ENCODE measurements at regions not wholly inside any gene's neighbourhood (a gene's known extent, or its start where the extent isn't known, plus 50 kb on each side); places are given as distances from the start of the nearest gene placed in this dataset.

DNA sequence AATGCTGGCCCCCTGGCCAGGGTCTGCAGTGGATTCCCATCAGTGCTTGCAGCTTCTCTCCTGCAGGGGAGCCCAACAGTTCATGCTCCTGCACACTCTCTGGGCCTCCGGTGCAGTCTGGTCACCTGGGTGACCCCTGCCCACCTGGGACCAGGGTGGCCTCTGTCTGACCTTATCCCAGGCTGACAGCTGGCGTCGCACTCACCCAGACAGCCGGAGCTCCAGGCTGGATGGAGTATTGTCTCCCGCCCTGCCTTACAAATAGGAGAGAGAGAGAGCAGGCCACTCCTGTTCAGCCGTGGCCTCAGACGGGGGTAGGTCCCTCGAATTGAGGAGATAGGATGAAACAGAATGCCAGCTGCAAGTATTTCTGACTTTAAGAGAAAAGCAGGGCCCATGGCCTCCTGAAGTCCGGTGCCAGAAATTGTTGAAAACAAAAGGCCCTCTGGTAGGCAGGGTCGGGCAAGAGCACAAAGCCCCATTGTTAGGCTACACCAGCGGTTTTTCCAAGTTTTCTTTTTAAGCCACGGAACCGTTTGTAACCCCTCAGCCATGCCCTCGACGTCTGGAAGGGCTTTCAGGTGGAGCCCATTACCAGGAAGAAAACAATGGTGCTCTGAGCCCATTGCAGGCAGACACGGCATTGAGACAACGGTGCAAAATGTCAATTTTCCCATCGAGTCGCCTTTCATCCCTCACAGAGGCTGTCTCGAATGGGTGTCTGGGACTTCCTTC lies 258.4 kb downstream of the BCL11A start:
- no peaks in the 10 kb centered on the region for H3K27me3 Mint-ChIP-seq (ENCODE audit: low read depth)

DNA sequence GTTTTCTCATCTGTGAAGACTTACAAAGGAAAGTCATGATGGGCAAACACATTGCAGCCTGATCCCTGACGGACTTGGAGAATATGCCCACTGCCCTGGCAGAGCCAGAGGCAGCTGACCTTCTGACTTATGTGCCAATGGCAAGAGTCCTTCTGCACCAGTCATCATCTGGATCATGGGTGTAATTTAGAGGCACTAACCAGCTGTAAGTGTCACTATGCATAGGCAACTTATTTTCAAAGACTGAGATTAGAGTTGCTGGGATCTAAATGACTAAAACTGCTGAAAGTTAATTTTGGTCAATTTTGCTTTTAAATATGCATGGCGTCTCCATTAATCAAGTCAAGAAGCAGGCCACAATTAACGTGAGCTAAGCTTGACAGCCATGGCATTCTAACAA lies 261.2 kb downstream of the BCL11A start:
- H3K4me1 Mint-ChIP-seq (ENCODE audit: low read depth) = no peaks in the 10 kb centered on the region
- DNase-seq = no peak
- no peak overlapping the region for H3K27ac Mint-ChIP-seq
- H3K4me3 Mint-ChIP-seq = no peak overlapping the region
- ATAC-seq (replicated peaks in 1 of 2) = no peak
- H3K36me3 Mint-ChIP-seq (ENCODE audit: insufficient read depth in 2 of 2) = no peaks in the 10 kb centered on the region
- H3K9me3 Mint-ChIP-seq = no peaks in the 10 kb centered on the region
- no peaks in the 10 kb centered on the region for H3K27me3 Mint-ChIP-seq (ENCODE audit: low read depth)

More for the DNA sequence above, 258.4 kb downstream of the BCL11A start:
- ATAC-seq (replicated peaks in 1 of 2) = no peak
- no peak overlapping the region for H3K27ac Mint-ChIP-seq
- H3K4me3 Mint-ChIP-seq = no peak overlapping the region
- H3K4me1 Mint-ChIP-seq (ENCODE audit: low read depth) = no peaks in the 10 kb centered on the region
- no peaks in the 10 kb centered on the region for H3K9me3 Mint-ChIP-seq
- no peaks in the 10 kb centered on the region for H3K36me3 Mint-ChIP-seq (ENCODE audit: insufficient read depth in 2 of 2)
- DNase-seq = no peak

DNA sequence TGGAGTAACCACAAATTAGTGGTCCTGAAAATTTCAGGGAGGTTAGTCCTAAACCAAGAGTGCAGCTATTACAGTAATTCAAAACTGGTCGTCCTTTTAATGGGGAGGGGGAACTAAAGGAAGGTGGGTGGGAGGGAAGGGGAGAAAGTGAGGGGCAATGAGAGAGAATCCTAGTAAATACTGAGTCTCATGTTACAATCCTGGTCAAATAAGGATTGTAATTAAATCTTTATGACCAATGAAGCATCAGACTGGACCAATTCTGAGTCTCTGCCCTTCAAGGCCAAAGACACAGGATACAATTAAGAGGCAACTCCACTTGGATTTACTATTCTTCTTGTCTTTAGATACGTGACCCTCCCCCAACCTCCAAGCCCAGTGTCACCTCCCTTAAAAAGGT lies 262.9 kb downstream of the BCL11A start:
- no peaks in the 10 kb centered on the region for H3K4me1 Mint-ChIP-seq (ENCODE audit: low read depth)
- no peaks in the 10 kb centered on the region for H3K27me3 Mint-ChIP-seq (ENCODE audit: low read depth)
- H3K4me3 Mint-ChIP-seq = no peak overlapping the region
- ATAC-seq (replicated peaks in 1 of 2) = no peak
- H3K27ac Mint-ChIP-seq = no peak overlapping the region
- no peaks in the 10 kb centered on the region for H3K9me3 Mint-ChIP-seq
- DNase-seq = no peak
- no peaks in the 10 kb centered on the region for H3K36me3 Mint-ChIP-seq (ENCODE audit: insufficient read depth in 2 of 2)

DNA sequence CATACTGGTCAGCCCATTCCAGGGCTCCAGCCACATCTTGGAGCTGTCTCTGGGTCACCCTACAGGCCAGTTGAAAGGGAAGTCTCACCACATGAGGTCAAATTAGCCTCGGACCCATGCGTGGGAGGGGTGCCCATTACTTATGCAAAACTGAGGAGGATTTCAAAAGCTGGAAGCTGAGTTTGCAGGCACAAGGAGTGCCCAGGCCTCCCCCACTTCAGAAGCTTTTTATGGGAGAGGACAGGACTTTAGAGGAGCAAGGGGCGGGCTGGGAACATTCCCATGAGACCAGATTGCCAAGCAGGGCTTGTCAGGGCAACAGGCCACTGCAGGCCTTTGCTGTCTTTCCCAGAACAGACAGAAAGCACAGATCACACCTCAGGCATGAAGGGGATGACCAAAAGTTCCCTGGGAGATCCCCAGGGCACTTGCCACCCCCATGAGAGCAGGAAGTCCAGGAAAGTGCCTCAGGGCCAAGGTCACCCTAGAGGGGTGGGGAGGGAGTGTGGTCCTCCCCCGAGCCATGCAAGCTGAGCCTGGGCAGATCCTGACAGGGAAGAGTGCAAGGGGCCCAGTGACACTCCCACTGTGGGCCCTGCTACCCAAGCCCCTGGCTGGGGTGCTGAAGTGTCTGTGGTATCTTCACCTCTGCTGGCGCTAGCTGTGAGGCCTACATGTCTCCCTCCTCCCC lies 267.7 kb downstream of the BCL11A start:
- Mint-ChIP-seq H3K9me3 (no peaks in the 10 kb centered on the region), H3K4me3 (no peak overlapping the region), H3K27ac (no peak overlapping the region), H3K27me3 (ENCODE audit: low read depth) (no peaks in the 10 kb centered on the region), H3K36me3 (ENCODE audit: insufficient read depth in 2 of 2) (no peaks in the 10 kb centered on the region), H3K4me1 (ENCODE audit: low read depth) (no peaks in the 10 kb centered on the region)
- no peak for DNase-seq
- no peak for ATAC-seq (replicated peaks in 1 of 2)

DNA sequence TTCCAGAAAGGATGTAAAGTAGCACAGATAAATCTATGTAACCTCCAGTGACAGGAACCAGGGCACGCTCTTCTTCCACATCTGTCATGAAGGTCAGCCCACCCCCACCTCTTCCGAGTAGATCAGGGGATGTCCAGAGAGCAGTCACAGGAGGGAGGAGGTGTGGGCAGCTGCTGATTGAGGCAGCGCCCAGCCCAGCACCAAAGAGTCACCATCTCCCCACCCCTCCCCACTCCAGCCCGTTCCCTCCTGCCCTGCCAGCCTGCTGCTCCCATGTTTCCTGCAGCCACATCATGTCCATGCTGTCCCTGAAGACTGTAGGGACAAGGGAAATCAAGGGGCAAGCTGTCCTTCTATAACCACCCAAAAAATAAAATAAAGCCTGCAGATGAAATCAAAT lies 269.8 kb downstream of the BCL11A start:
- Mint-ChIP-seq H3K9me3 (no peaks in the 10 kb centered on the region), H3K4me3 (no peak overlapping the region), H3K27ac (no peak overlapping the region), H3K36me3 (ENCODE audit: insufficient read depth in 2 of 2) (no peaks in the 10 kb centered on the region), H3K27me3 (ENCODE audit: low read depth) (no peaks in the 10 kb centered on the region), H3K4me1 (ENCODE audit: low read depth) (no peaks in the 10 kb centered on the region)
- no peak for DNase-seq
- ATAC-seq (replicated peaks in 1 of 2) = no peak

DNA sequence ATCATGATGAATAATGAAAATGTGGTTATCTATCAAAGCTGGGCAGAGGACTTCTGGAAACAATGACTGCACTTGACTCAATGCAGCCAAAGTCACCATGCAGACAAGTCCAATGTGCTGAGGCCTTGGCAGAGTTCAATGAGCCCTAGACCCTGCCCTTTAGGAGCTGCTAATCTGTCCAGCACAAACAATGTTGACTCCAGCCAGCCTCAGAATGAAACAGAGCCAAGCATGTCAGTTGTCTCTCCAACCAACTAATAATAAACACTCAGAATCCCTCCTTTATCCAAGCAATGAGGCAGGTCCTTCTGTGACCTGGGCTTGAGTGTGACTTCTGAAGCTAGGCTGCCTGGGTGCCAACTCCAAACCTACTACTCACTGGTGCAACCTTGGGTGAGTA lies 270.6 kb downstream of the BCL11A start:
- H3K4me1 Mint-ChIP-seq (ENCODE audit: low read depth) = no peaks in the 10 kb centered on the region
- no peaks in the 10 kb centered on the region for H3K36me3 Mint-ChIP-seq (ENCODE audit: insufficient read depth in 2 of 2)
- H3K4me3 Mint-ChIP-seq = no peak overlapping the region
- H3K27ac Mint-ChIP-seq = no peak overlapping the region
- H3K9me3 Mint-ChIP-seq = no peaks in the 10 kb centered on the region
- DNase-seq (no peak), ATAC-seq (replicated peaks in 1 of 2) (no peak)
- no peaks in the 10 kb centered on the region for H3K27me3 Mint-ChIP-seq (ENCODE audit: low read depth)

DNA sequence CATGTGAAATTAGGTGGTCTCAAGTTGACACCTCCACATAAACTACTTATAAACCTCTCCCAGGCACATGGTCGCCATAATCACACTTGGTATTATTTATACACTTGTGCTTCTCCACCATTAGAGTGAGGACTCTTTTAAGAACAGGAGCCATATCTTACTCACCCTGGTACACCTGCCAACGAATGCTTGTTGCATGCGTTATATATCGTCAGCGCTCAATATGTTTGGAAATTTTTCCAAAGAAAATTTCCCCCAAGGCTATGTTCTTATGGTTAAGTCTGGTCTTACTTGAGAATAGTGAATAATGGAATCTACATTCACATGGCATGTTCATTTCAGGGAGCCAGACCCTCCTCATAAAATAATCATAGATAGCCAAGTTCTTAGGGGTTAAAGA lies 271.7 kb downstream of the BCL11A start:
- DNase-seq (no peak), ATAC-seq (replicated peaks in 1 of 2) (no peak)
- H3K27ac Mint-ChIP-seq = no peak overlapping the region
- no peaks in the 10 kb centered on the region for H3K4me1 Mint-ChIP-seq (ENCODE audit: low read depth)
- H3K9me3 Mint-ChIP-seq = no peaks in the 10 kb centered on the region
- no peaks in the 10 kb centered on the region for H3K36me3 Mint-ChIP-seq (ENCODE audit: insufficient read depth in 2 of 2)
- no peaks in the 10 kb centered on the region for H3K27me3 Mint-ChIP-seq (ENCODE audit: low read depth)
- no peak overlapping the region for H3K4me3 Mint-ChIP-seq

DNA sequence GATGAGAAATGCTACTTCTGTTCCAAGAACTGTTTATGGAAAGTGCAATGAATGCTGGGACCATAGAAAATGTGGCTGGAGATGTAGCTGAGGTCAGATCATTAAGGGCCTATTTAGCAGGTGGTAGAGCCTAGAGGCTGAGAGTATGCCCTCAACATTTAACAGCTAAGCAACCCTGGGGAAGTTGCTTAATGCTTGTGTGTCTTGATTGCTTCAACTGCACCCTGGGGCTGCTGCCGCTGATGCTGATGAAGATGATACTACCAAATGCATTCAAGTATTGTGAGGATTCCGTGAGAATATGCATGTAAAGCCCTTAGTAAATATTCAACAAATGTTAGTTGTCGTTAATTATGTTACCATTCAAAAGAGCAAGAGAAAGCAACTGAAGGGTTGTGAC lies 273.2 kb downstream of the BCL11A start:
- H3K4me1 Mint-ChIP-seq (ENCODE audit: low read depth) = no peaks in the 10 kb centered on the region
- DNase-seq (no peak), ATAC-seq (replicated peaks in 1 of 2) (no peak)
- no peaks in the 10 kb centered on the region for H3K27me3 Mint-ChIP-seq (ENCODE audit: low read depth)
- H3K9me3 Mint-ChIP-seq = no peaks in the 10 kb centered on the region
- H3K4me3 Mint-ChIP-seq = no peak overlapping the region
- H3K36me3 Mint-ChIP-seq (ENCODE audit: insufficient read depth in 2 of 2) = no peaks in the 10 kb centered on the region
- no peak overlapping the region for H3K27ac Mint-ChIP-seq

DNA sequence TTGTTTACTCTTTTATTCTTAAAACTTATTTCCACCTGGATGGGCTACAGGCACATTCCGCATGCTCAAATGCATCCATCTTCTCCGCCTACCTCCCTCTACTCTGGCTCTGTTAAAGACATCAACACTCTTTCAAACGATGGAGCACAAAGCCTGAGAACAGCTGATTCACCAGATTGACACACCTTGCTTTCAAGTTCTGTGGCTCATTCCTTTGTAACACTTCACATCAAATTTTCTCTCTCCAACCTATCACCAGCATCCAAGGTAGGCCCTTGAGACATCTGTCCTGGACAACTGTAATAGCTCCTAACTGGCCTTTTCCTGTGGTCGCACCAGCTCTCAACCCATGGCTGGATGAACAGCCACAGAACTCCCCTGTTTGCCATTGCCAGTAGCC lies 274.5 kb downstream of the BCL11A start:
- H3K27me3 Mint-ChIP-seq (ENCODE audit: low read depth) = no peaks in the 10 kb centered on the region
- no peaks in the 10 kb centered on the region for H3K4me1 Mint-ChIP-seq (ENCODE audit: low read depth)
- ATAC-seq (replicated peaks in 1 of 2) = no peak
- no peak for DNase-seq
- H3K36me3 Mint-ChIP-seq (ENCODE audit: insufficient read depth in 2 of 2) = no peaks in the 10 kb centered on the region
- H3K9me3 Mint-ChIP-seq = peaks cover 0 to 3% of the 10 kb centered on the region in 2 donors
- H3K4me3 Mint-ChIP-seq = no peak overlapping the region
- no peak overlapping the region for H3K27ac Mint-ChIP-seq

DNA sequence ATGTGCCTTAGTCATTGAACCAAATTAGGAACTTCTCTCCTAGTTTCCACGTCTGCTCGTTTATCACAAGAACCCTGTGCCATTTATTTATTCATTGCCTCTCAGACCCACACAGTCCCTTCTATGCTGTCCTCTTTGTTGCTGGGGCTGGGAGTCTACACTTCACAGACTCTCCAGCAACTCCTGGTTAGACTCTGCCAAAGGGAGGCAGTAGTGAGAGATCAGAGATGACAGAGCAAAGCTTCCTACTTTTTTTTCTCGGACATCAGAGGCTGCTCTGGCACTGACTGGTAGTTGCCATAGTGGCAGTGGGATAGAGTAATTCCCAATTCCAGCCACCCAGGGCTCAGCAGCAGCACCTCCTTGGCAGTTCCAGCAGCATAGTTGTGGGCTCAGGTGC lies 277.5 kb downstream of the BCL11A start:
- Mint-ChIP-seq H3K36me3 (ENCODE audit: insufficient read depth in 2 of 2) (no peaks in the 10 kb centered on the region), H3K27ac (no peak overlapping the region), H3K4me1 (ENCODE audit: low read depth) (no peaks in the 10 kb centered on the region), H3K27me3 (ENCODE audit: low read depth) (no peaks in the 10 kb centered on the region), H3K9me3 (peaks cover 0 to 3% of the 10 kb centered on the region in 2 donors), H3K4me3 (no peak overlapping the region)
- ATAC-seq (replicated peaks in 1 of 2) (no peak), DNase-seq (no peak)

DNA sequence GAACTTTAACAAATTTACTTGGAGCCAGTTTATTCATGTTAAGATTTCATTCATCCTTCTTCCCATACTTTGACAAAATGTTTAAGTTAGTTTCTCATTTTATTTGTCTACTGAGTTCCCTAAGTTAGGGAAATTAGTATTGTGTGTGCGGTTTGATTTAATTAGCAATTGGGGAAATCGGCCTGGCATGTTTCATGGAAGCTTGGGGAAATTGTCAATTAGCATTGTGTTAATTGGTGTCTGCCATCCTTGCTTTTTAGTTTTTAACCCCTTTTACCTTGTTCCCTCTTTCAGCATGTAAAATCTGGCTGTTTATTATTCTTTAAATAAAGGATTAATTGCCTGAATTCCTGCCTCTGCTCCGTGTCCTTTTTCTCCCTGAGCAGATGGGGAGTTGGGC lies 279.6 kb downstream of the BCL11A start:
- H3K36me3 Mint-ChIP-seq (ENCODE audit: insufficient read depth in 2 of 2) = no peaks in the 10 kb centered on the region
- DNase-seq (no peak), ATAC-seq (replicated peaks in 1 of 2) (no peak)
- H3K27ac Mint-ChIP-seq = no peak overlapping the region
- H3K27me3 Mint-ChIP-seq (ENCODE audit: low read depth) = no peaks in the 10 kb centered on the region
- peaks cover 0 to 3% of the 10 kb centered on the region in 2 donors for H3K9me3 Mint-ChIP-seq
- H3K4me3 Mint-ChIP-seq = no peak overlapping the region
- no peaks in the 10 kb centered on the region for H3K4me1 Mint-ChIP-seq (ENCODE audit: low read depth)

DNA sequence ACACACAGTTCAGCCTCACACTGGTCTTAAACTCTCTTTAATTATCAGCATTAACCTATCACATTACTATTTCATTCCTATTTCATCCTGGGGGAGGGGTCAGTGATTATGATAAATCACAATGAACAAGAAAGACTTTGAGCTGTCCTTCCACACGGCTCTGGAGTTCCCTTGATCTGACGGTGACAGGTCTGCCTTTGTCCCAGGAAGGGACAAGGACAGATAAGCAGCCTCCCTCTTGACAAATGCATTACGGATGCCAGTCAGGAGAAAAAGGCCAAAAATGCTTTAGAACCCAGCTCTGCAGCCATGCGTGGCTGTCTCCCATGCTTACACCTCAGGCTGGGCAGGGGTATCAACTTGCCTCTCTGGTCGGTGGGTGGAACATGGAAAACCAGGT lies 281.7 kb downstream of the BCL11A start:
- DNase-seq (no peak), ATAC-seq (replicated peaks in 1 of 2) (no peak)
- no peaks in the 10 kb centered on the region for H3K36me3 Mint-ChIP-seq (ENCODE audit: insufficient read depth in 2 of 2)
- H3K27ac Mint-ChIP-seq = no peak overlapping the region
- no peaks in the 10 kb centered on the region for H3K27me3 Mint-ChIP-seq (ENCODE audit: low read depth)
- peaks cover 0 to 3% of the 10 kb centered on the region in 2 donors for H3K9me3 Mint-ChIP-seq
- no peak overlapping the region for H3K4me3 Mint-ChIP-seq
- no peaks in the 10 kb centered on the region for H3K4me1 Mint-ChIP-seq (ENCODE audit: low read depth)

DNA sequence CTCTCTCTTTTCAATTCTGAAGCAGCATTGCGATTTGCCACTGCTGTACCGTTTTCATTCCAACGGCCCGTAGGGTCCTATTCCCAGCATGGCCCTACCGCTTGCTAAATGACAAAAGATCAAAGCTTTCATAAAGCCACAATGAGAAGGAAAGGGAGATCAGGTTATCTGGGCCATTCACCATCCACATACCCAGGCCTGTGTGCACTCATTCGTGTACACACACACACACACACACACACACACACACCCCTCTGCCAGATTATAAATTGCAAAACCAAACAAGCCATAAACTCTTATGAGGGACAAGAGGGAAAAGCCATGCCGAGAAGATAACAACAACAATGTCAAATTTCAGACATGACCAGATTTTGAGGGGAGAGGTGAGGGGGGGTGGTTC lies 282.3 kb downstream of the BCL11A start:
- no peak for ATAC-seq (replicated peaks in 1 of 2)
- Mint-ChIP-seq H3K27me3 (ENCODE audit: low read depth) (no peaks in the 10 kb centered on the region), H3K36me3 (ENCODE audit: insufficient read depth in 2 of 2) (no peaks in the 10 kb centered on the region), H3K4me1 (ENCODE audit: low read depth) (no peaks in the 10 kb centered on the region), H3K4me3 (no peak overlapping the region), H3K9me3 (peaks cover 0 to 3% of the 10 kb centered on the region in 2 donors), H3K27ac (no peak overlapping the region)
- no peak for DNase-seq

DNA sequence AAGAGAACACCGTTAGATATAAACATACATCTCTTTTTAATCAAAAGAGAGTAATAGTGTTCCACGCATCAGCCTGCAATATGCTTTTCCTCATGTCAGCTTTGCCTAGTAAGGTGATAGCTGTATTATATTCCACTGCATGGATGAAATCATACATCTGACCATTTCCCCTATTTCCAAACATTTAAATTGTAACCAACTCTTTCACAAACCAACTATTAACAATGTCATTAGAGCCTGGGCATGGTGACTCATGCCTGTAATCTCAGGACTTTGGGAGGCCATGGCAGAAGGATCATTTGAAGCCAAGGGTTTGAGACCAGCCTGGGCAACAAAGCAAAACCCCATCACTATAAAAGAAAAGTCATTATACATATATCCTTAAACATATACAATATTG lies 284.8 kb downstream of the BCL11A start:
- Mint-ChIP-seq H3K9me3 (peaks cover 4 to 8% of the 10 kb centered on the region in 2 donors), H3K27ac (no peak overlapping the region), H3K27me3 (ENCODE audit: low read depth) (no peaks in the 10 kb centered on the region), H3K4me3 (no peak overlapping the region), H3K36me3 (ENCODE audit: insufficient read depth in 2 of 2) (no peaks in the 10 kb centered on the region), H3K4me1 (ENCODE audit: low read depth) (no peaks in the 10 kb centered on the region)
- ATAC-seq (replicated peaks in 1 of 2) (no peak), DNase-seq (no peak)

All from activated T-cell treated with anti-CD3 and anti-CD28 coated beads, Interleukin-2, amount 50 U/mL, for 72 hours (primary cell).